Mucosa of descending colon (tissue), 3 donors: ENCODE measurements at regions not wholly inside any gene's neighbourhood (a gene's known extent, or its start where the extent isn't known, plus 50 kb on each side); places are given as distances from the start of the nearest gene placed in this dataset.

Experiments
- ATAC-seq: fragments of 200-7000 bp; cut with Tn5 transposase; one replicate; pipeline ENCODE4 v1.9.1; 2020; ENCODE audit warnings: mild to moderate bottlenecking, moderate library complexity
- DNase-seq, 3 donors: peaks; one replicate each; pipeline ENCODE4 v3.0.0-alpha.2; 2020
- H3K36me3 ChIP-seq: fragments of 200-600 bp; one replicate; pipeline ENCODE4 v1.8.0; 2021; ENCODE audit warnings: low read depth, mild to moderate bottlenecking
- H3K4me1 ChIP-seq: fragments of 200-600 bp; one replicate; pipeline ENCODE4 v1.8.0; 2021; ENCODE audit warnings: low read depth, mild to moderate bottlenecking
- H3K4me3 ChIP-seq: fragments of 200-600 bp; one replicate; pipeline ENCODE4 v1.8.0; 2021; ENCODE audit warnings: mild to moderate bottlenecking
- H3K9me3 ChIP-seq: fragments of 200-600 bp; one replicate; pipeline ENCODE4 v1.8.0; 2021; ENCODE audit warnings: mild to moderate bottlenecking
- CTCF ChIP-seq: fragments of 200-600 bp; IDR thresholded peaks from one replicate; pipeline ENCODE4 v1.8.0; 2022; ENCODE audit warnings: antibody characterized with exemption, mild to moderate bottlenecking
- intact Hi-C, 2 donors: fragments of 100-400 bp; cut with DNase I in 1 of 2; cut with micrococcal nuclease in 1 of 2; formaldehyde crosslinking; loops; one replicate each; pipeline versions ENCODE4 v1.11.0 to v1.11.1; 2022; cut with DNase I, micrococcal nuclease
- donor health status: DM: no; HTN: no; CAD: no; lungs with moderate emphysema.
- donor health status: DM: no; HTN: no; CAD: no.
- donor health status: DM: no; HTN: yes; CAD: no.

GRCh38 chr6:22784601-22785410, 215.4 kb downstream of the HDGFL1 start:
- DNase-seq (no peak), ATAC-seq (no peak)
- no peaks in the 10 kb centered on the region for H3K4me1 ChIP-seq
- H3K36me3 ChIP-seq = no peaks in the 10 kb centered on the region
- H3K4me3 ChIP-seq = no peak overlapping the region
- H3K9me3 ChIP-seq = no peaks in the 10 kb centered on the region
- TF ChIP-seq CTCF = no peak
- intact Hi-C loops = no loop called here

GRCh38 chr6:22788038-22788437, 218.7 kb downstream of the HDGFL1 start:
- DNase-seq (no peak), ATAC-seq (no peak)
- TF ChIP-seq CTCF = no peak
- no peaks in the 10 kb centered on the region for H3K36me3 ChIP-seq
- intact Hi-C loops = no loop called here
- no peaks in the 10 kb centered on the region for H3K4me1 ChIP-seq
- H3K4me3 ChIP-seq = no peak overlapping the region
- no peaks in the 10 kb centered on the region for H3K9me3 ChIP-seq

GRCh38 chr6:22789315-22789714, 219.9 kb downstream of the HDGFL1 start:
- no peak overlapping the region for H3K4me3 ChIP-seq
- no peak for TF ChIP-seq CTCF
- peaks cover 3% of the 10 kb centered on the region for H3K9me3 ChIP-seq
- intact Hi-C loops = no loop called here
- ATAC-seq = no peak
- no peaks in the 10 kb centered on the region for H3K36me3 ChIP-seq
- DNase-seq = no peak
- no peaks in the 10 kb centered on the region for H3K4me1 ChIP-seq

GRCh38 chr6:22794844-22795243, 225.5 kb downstream of the HDGFL1 start:
- no peak for TF ChIP-seq CTCF
- H3K9me3 ChIP-seq = peaks cover 14% of the 10 kb centered on the region
- DNase-seq (no peak), ATAC-seq (no peak)
- no peak overlapping the region for H3K4me3 ChIP-seq
- H3K36me3 ChIP-seq = no peaks in the 10 kb centered on the region
- intact Hi-C loops = no loop called here
- H3K4me1 ChIP-seq = no peaks in the 10 kb centered on the region

GRCh38 chr6:22800451-22800850, 231.1 kb downstream of the HDGFL1 start:
- ATAC-seq (no peak), DNase-seq (no peak)
- H3K4me1 ChIP-seq = no peaks in the 10 kb centered on the region
- H3K36me3 ChIP-seq = no peaks in the 10 kb centered on the region
- H3K9me3 ChIP-seq = peaks cover 3% of the 10 kb centered on the region
- H3K4me3 ChIP-seq = no peak overlapping the region
- TF ChIP-seq CTCF = no peak
- intact Hi-C loops = no loop called here
